ENCODE measurements at regions not wholly inside any gene's neighbourhood (a gene's known extent, or its start where the extent isn't known, plus 50 kb on each side); places are given as distances from the start of the nearest gene placed in this dataset.

DNA sequence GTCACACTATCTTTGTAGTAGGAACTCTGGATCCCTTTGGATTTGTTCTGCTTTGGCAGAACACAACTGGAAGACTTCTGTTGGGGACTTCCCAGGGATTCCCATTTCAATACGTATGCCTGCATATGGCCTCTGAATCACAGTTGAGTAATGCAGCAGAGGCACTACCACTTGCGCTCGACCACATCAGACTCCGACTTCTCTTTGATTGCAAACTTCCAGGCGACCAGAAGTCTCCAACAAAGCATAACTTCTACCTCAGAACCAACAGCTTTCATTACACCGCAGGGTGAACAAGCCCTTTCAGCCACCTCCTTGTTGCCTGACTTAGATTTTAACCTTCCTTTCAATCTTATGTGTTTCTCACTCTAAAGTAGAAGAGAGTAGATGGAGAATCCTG is 924.4 kb downstream of the IGSF11 start:
- no peak for DNase-seq (ENCODE audit: low read depth)
- H3K4me3 ChIP-seq (ENCODE audit: low read depth, low read length), result no peak overlapping the region
- TF ChIP-seq, protein P1, sequence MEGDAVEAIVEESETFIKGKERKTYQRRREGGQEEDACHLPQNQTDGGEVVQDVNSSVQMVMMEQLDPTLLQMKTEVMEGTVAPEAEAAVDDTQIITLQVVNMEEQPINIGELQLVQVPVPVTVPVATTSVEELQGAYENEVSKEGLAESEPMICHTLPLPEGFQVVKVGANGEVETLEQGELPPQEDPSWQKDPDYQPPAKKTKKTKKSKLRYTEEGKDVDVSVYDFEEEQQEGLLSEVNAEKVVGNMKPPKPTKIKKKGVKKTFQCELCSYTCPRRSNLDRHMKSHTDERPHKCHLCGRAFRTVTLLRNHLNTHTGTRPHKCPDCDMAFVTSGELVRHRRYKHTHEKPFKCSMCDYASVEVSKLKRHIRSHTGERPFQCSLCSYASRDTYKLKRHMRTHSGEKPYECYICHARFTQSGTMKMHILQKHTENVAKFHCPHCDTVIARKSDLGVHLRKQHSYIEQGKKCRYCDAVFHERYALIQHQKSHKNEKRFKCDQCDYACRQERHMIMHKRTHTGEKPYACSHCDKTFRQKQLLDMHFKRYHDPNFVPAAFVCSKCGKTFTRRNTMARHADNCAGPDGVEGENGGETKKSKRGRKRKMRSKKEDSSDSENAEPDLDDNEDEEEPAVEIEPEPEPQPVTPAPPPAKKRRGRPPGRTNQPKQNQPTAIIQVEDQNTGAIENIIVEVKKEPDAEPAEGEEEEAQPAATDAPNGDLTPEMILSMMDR (IDR thresholded peaks at IDR 0.05; ENCODE audit: insufficient read depth, low read depth, low read length), result no peak

DNA sequence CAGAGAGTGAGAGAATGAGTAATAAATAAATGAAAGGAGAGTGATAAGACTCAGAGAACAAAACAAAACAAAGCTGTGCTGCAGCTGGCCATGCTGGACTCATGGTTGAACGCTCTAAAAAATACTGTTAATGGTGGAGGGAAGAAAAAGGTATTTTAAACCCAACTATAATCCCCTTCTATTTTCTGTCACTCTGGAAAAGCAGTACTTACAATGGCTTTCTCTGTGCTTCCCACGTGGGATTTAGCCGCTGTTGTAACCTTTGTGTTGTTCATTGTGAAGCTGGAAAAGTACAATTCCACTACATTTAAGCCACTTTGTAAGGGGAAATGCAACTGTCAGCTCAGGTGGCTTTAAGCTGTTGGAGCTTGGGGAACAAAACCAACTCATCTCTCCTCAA is 917.7 kb downstream of the IGSF11 start:
- H3K4me3 ChIP-seq (ENCODE audit: low read depth, low read length), result no peak overlapping the region
- TF ChIP-seq, protein P1 (IDR thresholded peaks at IDR 0.05; ENCODE audit: insufficient read depth, low read depth, low read length), result no peak
- DNase-seq (ENCODE audit: low read depth), result no peak

DNA sequence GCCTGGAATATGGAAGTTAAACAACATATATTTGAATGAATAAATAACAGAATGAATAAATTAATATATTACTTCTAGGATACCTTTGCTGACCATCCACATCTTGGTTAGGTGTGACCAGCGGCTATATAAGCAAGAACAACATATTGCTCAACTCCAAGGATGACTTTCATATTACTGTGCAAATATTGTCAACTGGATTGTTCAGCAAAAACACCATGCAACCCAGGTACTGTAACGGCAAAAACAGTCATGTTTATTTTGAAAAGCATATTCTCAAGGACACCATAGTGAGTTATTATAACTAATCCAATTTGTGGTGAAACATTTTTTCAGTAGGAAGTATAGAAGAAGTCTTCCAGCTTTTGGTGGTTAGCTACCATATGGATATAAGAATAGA is 907.9 kb downstream of the IGSF11 start:
- no peak overlapping the region for H3K4me3 ChIP-seq (ENCODE audit: low read depth, low read length)
- TF ChIP-seq, protein P1 (IDR thresholded peaks at IDR 0.05; ENCODE audit: insufficient read depth, low read depth, low read length), result no peak
- no peak for DNase-seq (ENCODE audit: low read depth)

DNA sequence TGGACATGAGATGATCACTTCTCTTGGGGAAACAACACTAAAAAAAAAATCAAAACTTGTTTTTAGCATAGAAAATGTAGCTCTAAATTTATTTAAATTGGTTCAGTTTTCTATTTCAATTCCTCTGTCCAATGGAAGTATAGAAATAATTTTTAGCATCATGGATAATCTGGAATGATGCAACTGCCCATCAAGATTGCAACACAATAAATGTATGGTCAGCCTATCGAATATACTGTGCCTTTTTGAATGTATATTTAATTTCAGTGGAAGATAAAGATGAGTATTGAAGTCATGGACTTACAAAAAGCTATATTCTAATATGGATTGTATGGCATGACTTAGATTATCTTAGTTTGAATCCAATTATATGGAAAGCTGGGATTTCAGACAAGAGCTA is 906.7 kb downstream of the IGSF11 start:
- no peak overlapping the region for H3K4me3 ChIP-seq (ENCODE audit: low read depth, low read length)
- TF ChIP-seq, protein P1 (IDR thresholded peaks at IDR 0.05; ENCODE audit: insufficient read depth, low read depth, low read length), result no peak
- DNase-seq (ENCODE audit: low read depth), result no peak

DNA sequence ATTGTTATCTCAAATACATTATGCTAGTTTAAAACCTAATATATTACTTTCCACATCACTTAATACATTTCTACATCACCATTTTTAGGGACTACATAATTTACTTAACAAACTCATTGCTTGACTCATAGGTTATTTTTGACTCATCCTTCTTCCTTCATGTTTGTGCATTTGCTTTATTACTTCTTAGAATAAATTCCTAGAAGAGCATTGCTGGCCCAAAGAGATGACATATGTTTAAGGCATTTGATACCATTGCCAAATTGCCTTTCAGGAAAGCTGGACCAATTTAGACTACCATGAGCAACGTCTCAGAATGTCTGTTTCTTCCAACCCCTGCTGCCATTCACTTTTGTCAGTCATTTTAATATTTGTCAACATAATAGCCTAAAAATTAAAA is 905.8 kb downstream of the IGSF11 start:
- TF ChIP-seq, protein P1 (IDR thresholded peaks at IDR 0.05; ENCODE audit: insufficient read depth, low read depth, low read length), result no peak
- DNase-seq (ENCODE audit: low read depth), result no peak
- H3K4me3 ChIP-seq (ENCODE audit: low read depth, low read length), result no peak overlapping the region

DNA sequence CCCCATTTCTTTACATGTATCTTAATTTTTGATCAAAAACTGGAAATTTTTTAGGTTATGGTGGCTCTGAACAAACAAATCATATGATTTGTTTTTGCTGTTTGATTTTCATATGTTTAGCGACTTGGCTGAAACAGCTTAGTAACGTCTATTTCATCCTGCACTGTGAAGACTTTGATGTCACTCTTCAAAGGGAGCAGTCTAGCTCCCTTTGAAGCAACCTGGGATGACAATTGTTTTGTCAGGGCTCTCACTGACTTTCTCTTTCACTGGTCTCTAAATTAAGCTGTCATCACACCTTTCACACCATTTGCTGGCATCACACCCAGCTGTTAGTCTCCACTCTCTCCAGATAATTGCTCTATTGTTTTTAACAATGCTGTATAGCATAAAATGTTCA is 896.9 kb downstream of the IGSF11 start:
- no peak for DNase-seq (ENCODE audit: low read depth)
- H3K4me3 ChIP-seq (ENCODE audit: low read depth, low read length), result no peak overlapping the region
- TF ChIP-seq, protein P1 (IDR thresholded peaks at IDR 0.05; ENCODE audit: insufficient read depth, low read depth, low read length), result no peak

DNA sequence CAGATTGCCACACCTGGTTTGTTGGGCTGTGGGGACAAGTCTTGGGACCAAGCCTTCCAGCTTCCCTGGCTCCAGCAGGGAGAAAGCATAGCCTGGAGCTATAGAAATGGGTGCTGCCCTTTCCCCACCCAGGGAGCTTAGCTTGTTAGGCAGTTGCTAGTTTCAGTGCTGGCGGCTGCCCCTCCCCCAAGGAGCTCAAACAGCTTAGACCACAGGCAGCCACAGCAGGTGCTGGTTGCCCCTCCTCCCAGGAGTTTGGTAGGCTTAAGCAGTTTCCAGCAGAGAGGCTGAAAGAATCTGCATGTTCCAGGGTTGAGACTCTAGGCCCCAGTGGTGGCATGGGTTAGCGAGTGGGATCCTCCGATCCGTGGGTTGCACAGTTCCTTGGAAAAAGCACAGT is 889.7 kb downstream of the IGSF11 start:
- no peak for DNase-seq (ENCODE audit: low read depth)
- TF ChIP-seq, protein P1 (IDR thresholded peaks at IDR 0.05; ENCODE audit: insufficient read depth, low read depth, low read length), result no peak
- no peak overlapping the region for H3K4me3 ChIP-seq (ENCODE audit: low read depth, low read length)
